ENCODE measurements at regions not wholly inside any gene's neighbourhood (a gene's known extent, or its start where the extent isn't known, plus 50 kb on each side); places are given as distances from the start of the nearest gene placed in this dataset.

DNA sequence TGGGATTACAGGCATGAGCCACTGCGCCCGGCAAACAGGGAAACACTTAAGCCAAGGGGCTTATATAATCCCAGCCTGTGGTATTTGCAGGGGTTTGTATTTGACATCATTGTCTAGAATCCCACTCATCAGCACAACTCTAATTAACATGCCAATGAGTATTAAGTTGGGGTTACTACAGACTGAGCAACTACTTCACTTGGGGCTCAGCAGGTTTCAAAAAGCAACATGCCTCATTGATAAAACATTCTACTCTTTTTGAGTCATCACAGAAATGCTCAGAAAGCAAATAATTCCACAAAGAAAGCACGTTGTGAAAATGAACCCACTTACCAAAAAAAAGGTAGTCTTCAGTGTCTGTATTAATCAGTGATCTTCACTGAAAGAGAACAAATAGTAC, 236.9 kb upstream of the CELF2 start:
- TF ChIP-seq, protein P1, sequence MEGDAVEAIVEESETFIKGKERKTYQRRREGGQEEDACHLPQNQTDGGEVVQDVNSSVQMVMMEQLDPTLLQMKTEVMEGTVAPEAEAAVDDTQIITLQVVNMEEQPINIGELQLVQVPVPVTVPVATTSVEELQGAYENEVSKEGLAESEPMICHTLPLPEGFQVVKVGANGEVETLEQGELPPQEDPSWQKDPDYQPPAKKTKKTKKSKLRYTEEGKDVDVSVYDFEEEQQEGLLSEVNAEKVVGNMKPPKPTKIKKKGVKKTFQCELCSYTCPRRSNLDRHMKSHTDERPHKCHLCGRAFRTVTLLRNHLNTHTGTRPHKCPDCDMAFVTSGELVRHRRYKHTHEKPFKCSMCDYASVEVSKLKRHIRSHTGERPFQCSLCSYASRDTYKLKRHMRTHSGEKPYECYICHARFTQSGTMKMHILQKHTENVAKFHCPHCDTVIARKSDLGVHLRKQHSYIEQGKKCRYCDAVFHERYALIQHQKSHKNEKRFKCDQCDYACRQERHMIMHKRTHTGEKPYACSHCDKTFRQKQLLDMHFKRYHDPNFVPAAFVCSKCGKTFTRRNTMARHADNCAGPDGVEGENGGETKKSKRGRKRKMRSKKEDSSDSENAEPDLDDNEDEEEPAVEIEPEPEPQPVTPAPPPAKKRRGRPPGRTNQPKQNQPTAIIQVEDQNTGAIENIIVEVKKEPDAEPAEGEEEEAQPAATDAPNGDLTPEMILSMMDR (IDR thresholded peaks at IDR 0.05; ENCODE audit: poor library complexity), result no peak
- TF ChIP-seq EZH2 (IDR thresholded peaks at IDR 0.05; ENCODE audit: borderline replicate concordance), result no peak
